Activated CD8-positive, alpha-beta T cell treated with anti-CD3 and anti-CD28 coated beads for 36 hours (primary cell): ENCODE measurements at regions not wholly inside any gene's neighbourhood (a gene's known extent, or its start where the extent isn't known, plus 50 kb on each side); places are given as distances from the start of the nearest gene placed in this dataset.

ENCODE experiments used
- ATAC-seq: fragments of 200-7000 bp; cut with Tn5 transposase; one replicate; pipeline ENCODE4 v1.10.0; 2021; ENCODE audit warnings: mild to moderate bottlenecking, moderate library complexity
- CTCF ChIA-PET: fragments of 350-600 bp; sonication (Branson Sonifier 250); formaldehyde crosslinking; loops from one replicate; lab custom pipeline; 2021; ENCODE audit warnings: antibody characterized with exemption; lab: Charles Lee
- POLR2A ChIA-PET: fragments of 350-600 bp; sonication (Branson Sonifier 250); formaldehyde crosslinking; loops from one replicate; lab custom pipeline; 2021; ENCODE audit warnings: antibody characterized with exemption; lab: Charles Lee
- DNase-seq: peaks from one replicate; pipeline ENCODE4 v3.0.0-alpha.2; 2020
- H3K27ac Mint-ChIP-seq: one replicate; pipeline ENCODE4 v1.8.0; 2021; ENCODE audit warnings: mild to moderate bottlenecking, mixed read lengths
- H3K27me3 Mint-ChIP-seq: one replicate; pipeline ENCODE4 v1.8.0; 2021; ENCODE audit warnings: mixed read lengths
- H3K36me3 Mint-ChIP-seq: one replicate; pipeline ENCODE4 v1.8.0; 2021; ENCODE audit warnings: low read depth, mixed read lengths
- H3K4me1 Mint-ChIP-seq: one replicate; pipeline ENCODE4 v1.8.0; 2021; ENCODE audit warnings: low read depth, mixed read lengths
- H3K4me3 Mint-ChIP-seq: one replicate; pipeline ENCODE4 v1.8.0; 2021; ENCODE audit warnings: mild to moderate bottlenecking, moderate library complexity, mixed read lengths
- H3K9me3 Mint-ChIP-seq: one replicate; pipeline ENCODE4 v1.8.0; 2021; ENCODE audit warnings: mixed read lengths
- CTCF ChIP-seq: fragments of 200-600 bp; IDR thresholded peaks from one replicate; pipeline ENCODE4 v1.8.0; 2022; ENCODE audit warnings: antibody characterized with exemption, mild to moderate bottlenecking
- intact Hi-C: fragments of 100-400 bp; cut with micrococcal nuclease; formaldehyde crosslinking; loops from one replicate; pipeline ENCODE4 v1.10.0; 2022

GRCh38 chr2:65846989-65847678 is 414.7 kb upstream of the SPRED2 start:
- ChIA-PET POLR2A (no interaction called here), CTCF (interaction anchor here (1.1 kb wide), 1 partner anchor 13 kb away, joined by 3 read pairs; no protein-coding TSS in a partner anchor)
- Mint-ChIP-seq H3K9me3 (no peaks in the 10 kb centered on the region), H3K36me3 (no peaks in the 10 kb centered on the region), H3K27ac (no peak overlapping the region), H3K27me3 (peaks cover 7% of the 10 kb centered on the region), H3K4me3 (no peak overlapping the region), H3K4me1 (no peaks in the 10 kb centered on the region)
- no peak for ATAC-seq
- intact Hi-C loops = no loop called here
- TF ChIP-seq CTCF = no peak
- no peak for DNase-seq

GRCh38 chr2:65845442-65846182 is 413.2 kb upstream of the SPRED2 start:
- Mint-ChIP-seq H3K36me3 (no peaks in the 10 kb centered on the region), H3K4me3 (no peak overlapping the region), H3K27ac (no peak overlapping the region), H3K9me3 (peaks cover 4% of the 10 kb centered on the region), H3K27me3 (peaks cover 9% of the 10 kb centered on the region), H3K4me1 (no peaks in the 10 kb centered on the region)
- ChIA-PET CTCF (no interaction called here), POLR2A (no interaction called here)
- no peak for ATAC-seq
- TF ChIP-seq CTCF = no peak
- intact Hi-C loops = no loop called here
- DNase-seq = no peak

GRCh38 chr2:65842104-65842503 is 409.7 kb upstream of the SPRED2 start:
- Mint-ChIP-seq H3K4me1 (no peaks in the 10 kb centered on the region), H3K9me3 (peaks cover 4% of the 10 kb centered on the region), H3K36me3 (no peaks in the 10 kb centered on the region), H3K27me3 (peaks cover 8% of the 10 kb centered on the region), H3K27ac (no peak overlapping the region), H3K4me3 (no peak overlapping the region)
- no peak for TF ChIP-seq CTCF
- DNase-seq (no peak), ATAC-seq (no peak)
- ChIA-PET POLR2A (no interaction called here), CTCF (no interaction called here)
- intact Hi-C loops = no loop called here

- CTCF ChIA-PET = no interaction called here
- POLR2A ChIA-PET = no interaction called here
- no peaks in the 10 kb centered on the region for H3K4me1 Mint-ChIP-seq
- H3K27me3 Mint-ChIP-seq = peaks cover 3% of the 10 kb centered on the region
- no peak overlapping the region for H3K4me3 Mint-ChIP-seq
- TF ChIP-seq CTCF = no peak
- DNase-seq (no peak), ATAC-seq (no peak)
- H3K36me3 Mint-ChIP-seq = no peaks in the 10 kb centered on the region
- peaks cover 1% of the 10 kb centered on the region for H3K9me3 Mint-ChIP-seq
- intact Hi-C loops = no loop called here
- H3K27ac Mint-ChIP-seq = no peak overlapping the region
Measured at GRCh38 chr2:65835975-65836549, 403.7 kb upstream of the SPRED2 start.
